Adrenal gland (tissue), 5 donors: ENCODE measurements at regions not wholly inside any gene's neighbourhood (a gene's known extent, or its start where the extent isn't known, plus 50 kb on each side); places are given as distances from the start of the nearest gene placed in this dataset.

ENCODE experiments used
- CTCF ChIP-seq, 6 experiments: fragments of 450-650 bp in 4 of 6; fragments of 200-600 bp in 2 of 6; sonication (generic) in 1 of 6; IDR thresholded peaks; 1 replicate in 5 of 6; 2 replicates in 1 of 6; pipeline versions ENCODE4 v1.5.1 to v1.8.0; 2016 to 2021; ENCODE audit warnings: antibody characterized with exemption in 6 of 6, mild to moderate bottlenecking in 2 of 6, moderate library complexity in 1 of 6
- POLR2A ChIP-seq, 2 donors: fragments of 450-650 bp; IDR thresholded peaks; one replicate each; pipeline ENCODE4 v1.6.1; 2017; ENCODE audit warnings: antibody characterized with exemption in 2 of 2, mild to moderate bottlenecking in 2 of 2, moderate library complexity in 1 of 2
- donor health status: DM: no; HTN: no; CAD: no.

GRCh38 chr5:2899311-2899710 lies 147.8 kb upstream of the IRX2 start:
- TF ChIP-seq CTCF (IDR thresholded peaks at IDR 0.05) (no peak), POLR2A (IDR thresholded peaks at IDR 0.05) (no peak)
